ENCODE measurements at regions not wholly inside any gene's neighbourhood (a gene's known extent, or its start where the extent isn't known, plus 50 kb on each side); places are given as distances from the start of the nearest gene placed in this dataset.

GRCh38 chr3:124144035-124144814, 152.3 kb upstream of the ROPN1 start:
- TF ChIP-seq CTCF (IDR thresholded peaks at IDR 0.05; ENCODE audit: low read length), result no peak
- TF ChIP-seq EZH2 (IDR thresholded peaks at IDR 0.05; ENCODE audit: borderline replicate concordance, low read length), result no peak
